ENCODE measurements at regions not wholly inside any gene's neighbourhood (a gene's known extent, or its start where the extent isn't known, plus 50 kb on each side); places are given as distances from the start of the nearest gene placed in this dataset.

- no peak for DNase-seq
Measured at GRCh38 chr9:107064378-107064777, 201.4 kb downstream of the ZNF462 start.

GRCh38 chr9:107065549-107065948 is 202.6 kb downstream of the ZNF462 start:
- DNase-seq, result no peak

- DNase-seq, result no peak
Measured at GRCh38 chr9:107067739-107068416, 204.9 kb downstream of the ZNF462 start.

GRCh38 chr9:107068581-107068980 is 205.6 kb downstream of the ZNF462 start:
- DNase-seq, result no peak

GRCh38 chr9:107070586-107070985 is 207.6 kb downstream of the ZNF462 start:
- DNase-seq, result no peak

GRCh38 chr9:107078061-107078460 is 205.0 kb upstream of the RAD23B start:
- DNase-seq, result no peak

GRCh38 chr9:107079589-107079988 is 203.5 kb upstream of the RAD23B start:
- no peak for DNase-seq

GRCh38 chr9:107080130-107080529 is 202.9 kb upstream of the RAD23B start:
- DNase-seq, result no peak

- no peak for DNase-seq
Measured at GRCh38 chr9:107086460-107086859, 196.6 kb upstream of the RAD23B start.

GRCh38 chr9:107087222-107087621 is 195.9 kb upstream of the RAD23B start:
- no peak for DNase-seq

GRCh38 chr9:107090218-107090617 is 192.9 kb upstream of the RAD23B start:
- peak; percentile 65 for DNase-seq

- no peak for DNase-seq
Measured at GRCh38 chr9:107093365-107094060, 189.6 kb upstream of the RAD23B start.

GRCh38 chr9:107094370-107094769 is 188.7 kb upstream of the RAD23B start:
- no peak for DNase-seq

GRCh38 chr9:107100591-107100990 is 182.5 kb upstream of the RAD23B start:
- DNase-seq, result no peak

- DNase-seq, result no peak
Measured at GRCh38 chr9:107102011-107102410, 181.1 kb upstream of the RAD23B start.

GRCh38 chr9:107103621-107104020 is 179.5 kb upstream of the RAD23B start:
- peak; percentile 48 for DNase-seq

- DNase-seq, result peak; percentile 99
Measured at GRCh38 chr9:107105784-107106183, 177.3 kb upstream of the RAD23B start.

- peak; percentile 55 for DNase-seq
Measured at GRCh38 chr9:107106416-107106815, 176.7 kb upstream of the RAD23B start.

GRCh38 chr9:107108342-107109130 is 174.5 kb upstream of the RAD23B start:
- peak; percentile 75 for DNase-seq

GRCh38 chr9:107109324-107109723 is 173.8 kb upstream of the RAD23B start:
- DNase-seq, result no peak

GRCh38 chr9:107110153-107110552 is 172.9 kb upstream of the RAD23B start:
- no peak for DNase-seq

- no peak for DNase-seq
Measured at GRCh38 chr9:107112707-107113243, 170.3 kb upstream of the RAD23B start.

- peak; percentile 42 for DNase-seq
Measured at GRCh38 chr9:107118863-107119624, 164.0 kb upstream of the RAD23B start.
